NCI-H1694 (cell line): ENCODE measurements at regions not wholly inside any gene's neighbourhood (a gene's known extent, or its start where the extent isn't known, plus 50 kb on each side); places are given as distances from the start of the nearest gene placed in this dataset.

Experiments
- DNase-seq: peaks from one replicate; lab custom pipeline; 2025; lab: John Stamatoyannopoulos, UW

- DNase-seq: no peak
These were observed 364.5 kb upstream of the MAD2L1 start for GRCh38 chr4:120431180-120431579.

DNA sequence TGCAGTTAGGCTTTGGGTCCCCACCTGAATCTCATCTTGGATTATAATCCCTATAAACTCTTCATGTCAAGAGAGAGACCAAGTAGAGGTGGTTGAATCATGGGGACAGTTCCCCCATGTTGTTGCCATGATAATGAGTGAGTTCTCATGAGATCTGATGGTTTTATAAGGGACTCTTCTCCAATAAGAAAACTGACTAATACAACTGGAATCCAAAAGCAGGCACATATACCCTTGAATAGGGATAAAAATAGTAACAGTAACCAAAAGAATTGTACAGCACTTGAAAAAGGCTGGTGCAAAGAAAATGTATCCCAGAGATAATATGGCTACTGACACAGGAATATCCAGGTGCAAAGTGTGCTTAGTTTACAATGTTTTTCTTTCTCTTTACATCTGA is 351.5 kb upstream of the MAD2L1 start:
- no peak for DNase-seq

- no peak for DNase-seq
These were observed 349.2 kb upstream of the MAD2L1 start for GRCh38 chr4:120415896-120416295.

DNA sequence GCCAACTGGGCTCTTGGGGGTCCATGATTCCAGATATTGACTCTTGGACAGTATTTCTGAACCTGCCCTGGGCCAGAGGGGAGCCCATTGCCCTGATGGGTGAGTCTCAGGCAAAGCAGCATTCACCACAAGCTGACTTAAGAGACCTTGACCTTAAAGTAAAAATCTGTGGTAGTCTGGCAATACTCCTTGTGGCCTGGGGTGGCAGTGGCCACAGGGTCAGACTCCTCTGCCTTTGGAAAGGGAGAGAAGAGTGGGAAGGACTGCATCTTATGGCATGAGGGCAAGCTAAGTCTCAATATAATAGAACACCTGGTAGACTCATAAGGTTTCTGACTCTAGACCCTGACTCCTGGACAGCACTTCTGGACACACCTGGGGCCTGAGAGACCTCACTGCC is 340.3 kb upstream of the MAD2L1 start:
- DNase-seq: no peak

GRCh38 chr4:120403296-120403695 is 336.6 kb upstream of the MAD2L1 start:
- DNase-seq: no peak

DNA sequence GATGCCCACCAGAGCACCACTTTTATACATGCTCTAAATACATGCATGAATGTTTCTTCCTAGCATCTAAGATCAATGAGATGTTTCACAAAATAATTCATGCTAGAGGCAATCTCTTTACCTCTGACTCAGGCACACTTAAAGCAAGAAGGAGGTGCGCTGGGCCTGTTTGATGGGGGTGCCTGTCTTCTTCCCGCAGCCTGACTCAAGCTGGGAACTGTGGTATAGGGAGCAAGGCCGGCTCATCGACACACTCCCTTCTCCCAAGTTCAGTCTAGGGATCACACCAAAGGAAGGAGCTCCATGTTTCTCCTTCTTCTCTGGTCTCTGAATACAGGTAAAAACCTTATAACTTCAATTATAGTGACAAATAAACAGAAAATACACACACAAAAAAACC is 333.8 kb upstream of the MAD2L1 start:
- no peak for DNase-seq

- no peak for DNase-seq
These were observed 333.2 kb upstream of the MAD2L1 start for GRCh38 chr4:120399826-120400225.

DNA sequence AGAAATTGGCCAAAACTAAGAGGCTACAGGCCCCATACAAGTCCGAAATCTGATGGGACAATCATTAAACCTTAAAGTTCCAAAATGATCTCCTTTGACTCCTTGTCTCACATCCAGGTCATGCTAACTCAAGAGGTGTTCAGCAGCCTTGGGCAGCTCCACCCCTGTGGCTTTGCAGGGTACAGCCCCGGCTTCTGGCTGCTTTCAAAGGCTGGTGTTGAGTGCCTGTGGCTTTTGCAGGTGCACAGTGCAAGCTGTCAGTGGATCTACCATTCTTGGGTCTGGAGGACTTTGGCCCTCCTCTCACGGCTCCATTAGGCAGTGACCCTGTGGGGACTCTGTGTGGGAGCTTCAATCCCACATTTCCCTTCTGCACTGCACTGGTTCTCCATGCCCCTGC is 329.1 kb upstream of the MAD2L1 start:
- DNase-seq: no peak

GRCh38 chr4:120355881-120356280 is 289.2 kb upstream of the MAD2L1 start:
- DNase-seq: no peak

DNA sequence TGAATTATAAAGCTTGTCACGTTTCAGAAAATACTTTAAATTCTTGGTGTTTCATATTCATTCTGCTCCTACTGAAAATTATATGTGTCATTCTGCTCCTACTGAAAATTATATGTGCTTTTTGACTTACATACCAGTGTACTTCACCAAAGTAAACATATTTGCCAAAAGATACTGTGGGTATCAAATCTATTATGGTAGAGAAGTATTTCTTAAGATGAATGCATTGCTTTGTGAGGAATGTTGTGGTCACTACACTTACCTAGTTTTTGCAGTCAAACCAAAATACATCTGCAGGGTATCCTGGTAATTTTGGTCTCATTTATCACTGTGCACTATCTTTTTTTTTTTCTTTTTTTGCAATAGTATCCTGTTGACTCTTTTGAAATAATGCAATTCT is 287.7 kb upstream of the MAD2L1 start:
- DNase-seq: no peak

DNA sequence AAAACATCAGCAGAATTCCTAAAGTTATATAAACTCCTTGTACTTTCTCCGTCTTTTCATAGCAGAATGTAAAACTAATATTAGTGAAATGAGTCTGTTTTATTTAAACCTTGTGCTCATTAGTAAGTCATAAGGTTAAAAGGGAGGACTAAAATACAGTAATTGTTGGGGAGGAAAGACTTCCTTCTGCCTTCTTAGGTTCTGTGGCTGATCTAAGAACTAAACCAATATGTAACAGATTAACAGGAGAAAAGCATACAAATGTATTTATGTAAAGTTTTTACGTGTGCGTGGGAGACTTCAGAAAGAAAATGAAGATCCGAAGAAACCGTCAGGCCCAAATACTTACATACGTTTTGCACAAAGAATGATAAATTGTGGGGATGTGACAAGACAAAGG is 286.6 kb upstream of the MAD2L1 start:
- no peak for DNase-seq

GRCh38 chr4:120352739-120353138 is 286.1 kb upstream of the MAD2L1 start:
- DNase-seq: no peak

- DNase-seq: no peak
These were observed 282.3 kb upstream of the MAD2L1 start for GRCh38 chr4:120348948-120349347.

- DNase-seq: no peak
These were observed 281.9 kb upstream of the MAD2L1 start for GRCh38 chr4:120348521-120348920.

- DNase-seq: no peak
These were observed 265.1 kb upstream of the MAD2L1 start for GRCh38 chr4:120331486-120332370.

GRCh38 chr4:120329386-120329785 is 262.7 kb upstream of the MAD2L1 start:
- no peak for DNase-seq

DNA sequence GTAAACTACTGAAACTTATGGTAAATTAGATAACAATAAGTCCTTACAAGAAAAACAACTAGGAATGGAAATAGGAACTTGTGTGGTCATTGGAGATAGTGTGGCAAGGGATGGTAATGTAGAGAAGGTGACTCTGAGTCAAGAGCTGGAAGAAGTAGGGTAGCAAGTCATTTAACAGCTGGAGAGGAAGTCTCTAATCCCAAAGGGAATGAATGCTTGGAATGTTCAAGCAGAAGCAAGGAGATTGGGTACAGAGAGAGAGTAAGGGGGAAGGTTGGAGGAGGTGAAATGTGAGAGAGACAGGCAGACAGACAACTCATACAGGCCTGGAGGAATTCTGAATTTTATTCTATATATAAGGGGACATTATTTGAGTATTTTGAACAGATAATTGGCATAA is 260.6 kb upstream of the MAD2L1 start:
- no peak for DNase-seq

DNA sequence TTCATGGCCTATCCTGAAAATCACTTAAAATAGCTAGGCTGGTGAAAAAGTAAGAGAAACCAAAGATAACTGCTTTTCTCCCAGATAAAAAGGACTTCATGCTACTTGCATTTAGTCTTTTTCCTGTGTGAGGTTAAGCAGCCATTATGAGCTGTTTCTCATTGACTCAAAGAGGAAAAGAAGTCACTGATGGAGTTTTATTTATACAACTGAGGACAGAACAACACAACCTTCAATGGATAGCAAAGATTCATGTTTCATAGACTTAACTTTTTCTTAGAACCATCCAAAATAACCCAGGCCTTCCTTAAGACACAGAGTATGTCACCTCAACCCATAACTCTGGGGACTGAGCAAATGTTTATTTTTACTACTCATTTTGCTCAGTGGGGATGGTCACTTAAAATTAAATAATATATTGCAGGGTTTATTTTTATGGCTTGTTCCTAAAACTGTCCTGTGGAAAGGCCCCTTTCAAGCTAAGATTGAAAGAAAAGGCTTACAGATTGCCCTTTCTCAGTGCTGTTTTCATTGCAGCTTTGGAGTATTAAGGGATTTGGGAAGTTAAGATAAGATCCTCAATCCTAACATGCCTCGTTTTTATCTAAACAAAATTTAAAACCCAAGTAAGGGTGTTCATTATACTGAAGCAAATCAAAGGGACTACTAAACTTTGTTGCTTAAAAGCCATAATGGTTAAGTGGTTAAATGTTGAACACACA is 252.6 kb upstream of the MAD2L1 start:
- no peak for DNase-seq

DNA sequence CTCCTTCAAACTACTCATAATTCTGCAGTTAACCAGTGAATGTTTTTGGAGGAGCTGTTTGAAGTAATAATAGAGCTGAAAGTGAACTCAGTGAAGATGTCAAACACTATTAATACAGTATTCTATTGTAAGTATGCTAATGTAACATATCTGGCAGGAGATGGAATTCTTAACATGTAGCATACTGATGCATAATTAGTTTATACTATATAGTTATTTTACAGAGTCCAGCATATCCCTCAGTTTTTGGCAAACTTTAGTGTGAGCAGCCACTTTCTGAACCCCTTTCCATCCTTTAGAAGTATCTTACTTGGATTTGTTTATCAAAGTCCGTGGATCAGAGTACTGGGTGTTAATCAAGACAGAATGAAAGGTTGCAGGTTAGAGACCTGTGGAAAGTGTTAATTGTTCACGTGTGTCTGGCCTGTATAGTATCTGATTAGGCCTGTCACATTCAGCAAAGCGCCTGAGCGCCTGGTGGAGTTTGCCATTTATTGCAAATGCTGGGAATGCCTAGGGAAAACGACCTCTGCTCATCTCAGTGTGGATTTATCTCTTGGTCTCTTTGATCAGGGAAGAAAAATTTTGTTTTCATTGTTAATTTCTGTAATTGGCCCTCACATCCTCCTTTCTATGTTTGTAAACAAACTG is 251.7 kb upstream of the MAD2L1 start:
- no peak for DNase-seq

GRCh38 chr4:120317713-120318112 is 251.1 kb upstream of the MAD2L1 start:
- DNase-seq: no peak

GRCh38 chr4:120316416-120316815 is 249.8 kb upstream of the MAD2L1 start:
- no peak for DNase-seq

DNA sequence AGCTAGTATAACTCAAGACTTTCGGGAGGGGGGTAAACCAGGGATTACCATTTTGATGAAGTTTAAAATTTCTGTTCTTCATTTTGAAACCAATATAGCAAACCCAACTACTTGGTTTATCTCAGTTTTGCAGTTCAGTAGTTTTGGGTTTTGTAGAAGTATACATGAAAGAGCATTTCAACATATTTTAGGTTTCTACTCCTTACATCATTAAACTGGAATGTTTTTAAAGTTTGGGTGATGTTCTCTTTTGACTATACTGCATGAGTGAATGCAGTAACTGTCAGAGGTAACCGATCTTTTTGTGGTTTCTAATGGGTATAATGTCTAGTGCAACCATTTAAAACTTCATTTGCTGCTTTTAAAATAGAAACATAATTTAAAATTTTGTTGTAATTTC is 248.3 kb upstream of the MAD2L1 start:
- no peak for DNase-seq

DNA sequence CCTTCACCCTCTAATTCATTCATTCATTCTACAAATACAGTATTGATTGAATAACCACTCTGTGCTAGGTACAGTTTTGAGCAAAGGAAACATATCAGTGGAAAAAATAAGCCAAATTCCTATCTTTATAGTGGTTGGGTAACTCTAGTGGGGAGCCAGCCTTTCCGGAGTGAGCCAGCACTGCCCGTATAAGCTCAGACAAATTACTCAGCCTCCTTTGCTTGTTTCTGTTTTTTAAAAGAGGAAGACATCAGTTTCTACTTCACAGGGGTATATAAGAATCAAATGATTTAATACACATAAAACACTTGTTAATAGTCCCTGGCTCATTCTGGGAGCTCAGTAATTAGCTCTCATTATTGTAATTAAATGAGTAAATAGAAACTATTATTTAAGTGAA is 238.2 kb upstream of the MAD2L1 start:
- DNase-seq: no peak
